Stomach smooth muscle (tissue), 2 donors: ENCODE measurements at regions not wholly inside any gene's neighbourhood (a gene's known extent, or its start where the extent isn't known, plus 50 kb on each side); places are given as distances from the start of the nearest gene placed in this dataset.
"Not testable (repeated sequence)": the region's sequence is repeated elsewhere in the genome, so short reads cannot be mapped to it uniquely, and the experiment has no call there.

ENCODE experiments used
- H3K27ac ChIP-seq: one replicate; pipeline ENCODE4 v1.7.0; 2013; ENCODE audit warnings: mild to moderate bottlenecking, low read length, inconsistent platforms
- H3K27me3 ChIP-seq, 2 donors: one replicate each; pipeline ENCODE4 v1.7.0; 2013; ENCODE audit warnings: low read length in 2 of 2; ENCODE audit not compliant: insufficient read depth in 2 of 2, control insufficient read depth in 1 of 2
- H3K36me3 ChIP-seq, 2 donors: one replicate each; pipeline ENCODE4 v1.7.0; 2013; ENCODE audit warnings: low read length in 2 of 2; ENCODE audit not compliant: control insufficient read depth in 2 of 2, insufficient read depth in 2 of 2
- H3K4me1 ChIP-seq: one replicate; pipeline ENCODE4 v1.7.0; 2013; ENCODE audit warnings: low read length; ENCODE audit not compliant: control insufficient read depth, insufficient read depth
- H3K4me3 ChIP-seq, 2 donors: one replicate each; pipeline ENCODE4 v1.7.0; 2013; ENCODE audit warnings: low read length in 2 of 2
- H3K9ac ChIP-seq, 2 donors: one replicate each; pipeline ENCODE4 v1.7.0; 2013; ENCODE audit warnings: low read length in 2 of 2, mild to moderate bottlenecking in 1 of 2
- H3K9me3 ChIP-seq, 2 donors: one replicate each; pipeline ENCODE4 v1.7.0; 2013; ENCODE audit warnings: low read length in 2 of 2; ENCODE audit not compliant: control insufficient read depth in 2 of 2
- donor health status: healthy.
- donor health status: Pancreatic carcinoma.

- H3K4me1 ChIP-seq = peaks cover 19% of the 10 kb centered on the region
- not testable (repeated sequence) for H3K27me3 ChIP-seq, H3K9me3 ChIP-seq, H3K36me3 ChIP-seq
- H3K4me3 ChIP-seq = peak overlapping the region in 1 of 2 donors; percentile 47
- H3K27ac ChIP-seq = peak overlapping the region; percentile 74
- H3K9ac ChIP-seq = peak overlapping the region; percentile 39 to 74
These were observed 459.2 kb downstream of the PREX1 start for GRCh38 chr20:48368580-48369021.

- not testable (repeated sequence) for H3K27me3 ChIP-seq, H3K4me3 ChIP-seq, H3K9me3 ChIP-seq, H3K9ac ChIP-seq, H3K36me3 ChIP-seq
- peak overlapping the region; percentile 74 for H3K27ac ChIP-seq
- H3K4me1 ChIP-seq = peaks cover 19% of the 10 kb centered on the region
These were observed 460.0 kb downstream of the PREX1 start for GRCh38 chr20:48367541-48368358.

- H3K36me3 ChIP-seq = no peaks in the 10 kb centered on the region
- H3K4me1 ChIP-seq = peaks cover 19% of the 10 kb centered on the region
- H3K9me3 ChIP-seq = peaks cover 0 to 4% of the 10 kb centered on the region in 2 donors
- no peak overlapping the region for H3K27ac ChIP-seq
- H3K9ac ChIP-seq = no peak overlapping the region
- no peak overlapping the region for H3K4me3 ChIP-seq
- H3K27me3 ChIP-seq = no peaks in the 10 kb centered on the region
These were observed 461.6 kb downstream of the PREX1 start for GRCh38 chr20:48366230-48366629.

- H3K4me3 ChIP-seq = no peak overlapping the region
- no peak overlapping the region for H3K27ac ChIP-seq
- no peaks in the 10 kb centered on the region for H3K36me3 ChIP-seq
- H3K9me3 ChIP-seq = peaks cover 0 to 4% of the 10 kb centered on the region in 2 donors
- no peaks in the 10 kb centered on the region for H3K27me3 ChIP-seq
- no peak overlapping the region for H3K9ac ChIP-seq
- H3K4me1 ChIP-seq = peaks cover 19% of the 10 kb centered on the region
These were observed 462.9 kb downstream of the PREX1 start for GRCh38 chr20:48364688-48365421.

- H3K4me3 ChIP-seq = no peak overlapping the region
- peaks cover 0 to 4% of the 10 kb centered on the region in 2 donors for H3K9me3 ChIP-seq
- no peaks in the 10 kb centered on the region for H3K36me3 ChIP-seq
- no peaks in the 10 kb centered on the region for H3K27me3 ChIP-seq
- H3K4me1 ChIP-seq = peaks cover 11% of the 10 kb centered on the region
- H3K9ac ChIP-seq = no peak overlapping the region
- H3K27ac ChIP-seq = no peak overlapping the region
These were observed 463.7 kb downstream of the PREX1 start for GRCh38 chr20:48364055-48364454.

GRCh38 chr20:48360342-48360975 is 467.3 kb downstream of the PREX1 start:
- peaks cover 2% of the 10 kb centered on the region for H3K4me1 ChIP-seq
- H3K36me3 ChIP-seq = no peaks in the 10 kb centered on the region
- no peak overlapping the region for H3K4me3 ChIP-seq
- no peak overlapping the region for H3K27ac ChIP-seq
- no peak overlapping the region for H3K9ac ChIP-seq
- no peaks in the 10 kb centered on the region for H3K27me3 ChIP-seq
- no peaks in the 10 kb centered on the region for H3K9me3 ChIP-seq

GRCh38 chr20:48359692-48360341 is 468.0 kb downstream of the PREX1 start:
- no peak overlapping the region for H3K27ac ChIP-seq
- no peaks in the 10 kb centered on the region for H3K36me3 ChIP-seq
- no peak overlapping the region for H3K9ac ChIP-seq
- peaks cover 2% of the 10 kb centered on the region for H3K4me1 ChIP-seq
- no peaks in the 10 kb centered on the region for H3K9me3 ChIP-seq
- no peak overlapping the region for H3K4me3 ChIP-seq
- no peaks in the 10 kb centered on the region for H3K27me3 ChIP-seq

- not testable (repeated sequence) for H3K4me1 ChIP-seq, H3K9ac ChIP-seq, H3K36me3 ChIP-seq, H3K4me3 ChIP-seq, H3K27me3 ChIP-seq, H3K9me3 ChIP-seq, H3K27ac ChIP-seq
These were observed 468.8 kb downstream of the PREX1 start for GRCh38 chr20:48359055-48359390.

GRCh38 chr20:48358176-48359054 is 469.4 kb downstream of the PREX1 start:
- H3K4me1 ChIP-seq = peaks cover 2% of the 10 kb centered on the region
- no peak overlapping the region for H3K27ac ChIP-seq
- no peak overlapping the region for H3K4me3 ChIP-seq
- no peaks in the 10 kb centered on the region for H3K27me3 ChIP-seq
- H3K9ac ChIP-seq = no peak overlapping the region
- H3K9me3 ChIP-seq = peaks cover 5 to 6% of the 10 kb centered on the region in 2 donors
- H3K36me3 ChIP-seq = no peaks in the 10 kb centered on the region

- no peaks in the 10 kb centered on the region for H3K36me3 ChIP-seq
- peaks cover 5 to 6% of the 10 kb centered on the region in 2 donors for H3K9me3 ChIP-seq
- no peaks in the 10 kb centered on the region for H3K27me3 ChIP-seq
- no peak overlapping the region for H3K4me3 ChIP-seq
- no peak overlapping the region for H3K9ac ChIP-seq
- H3K4me1 ChIP-seq = peaks cover 2% of the 10 kb centered on the region
- H3K27ac ChIP-seq = no peak overlapping the region
These were observed 470.1 kb downstream of the PREX1 start for GRCh38 chr20:48357714-48358113.
